HG02840 (cell line): ENCODE measurements at regions not wholly inside any gene's neighbourhood (a gene's known extent, or its start where the extent isn't known, plus 50 kb on each side); places are given as distances from the start of the nearest gene placed in this dataset.

ENCODE experiments used
- ATAC-seq: cut with Tn5 transposase; IDR thresholded peaks from one replicate; pipeline ENCODE4 v1.9.1; 2021; ENCODE audit warnings: mild to moderate bottlenecking, moderate library complexity, moderate number of reproducible peaks; ENCODE audit not compliant: unreplicated experiment, low FRiP score

DNA sequence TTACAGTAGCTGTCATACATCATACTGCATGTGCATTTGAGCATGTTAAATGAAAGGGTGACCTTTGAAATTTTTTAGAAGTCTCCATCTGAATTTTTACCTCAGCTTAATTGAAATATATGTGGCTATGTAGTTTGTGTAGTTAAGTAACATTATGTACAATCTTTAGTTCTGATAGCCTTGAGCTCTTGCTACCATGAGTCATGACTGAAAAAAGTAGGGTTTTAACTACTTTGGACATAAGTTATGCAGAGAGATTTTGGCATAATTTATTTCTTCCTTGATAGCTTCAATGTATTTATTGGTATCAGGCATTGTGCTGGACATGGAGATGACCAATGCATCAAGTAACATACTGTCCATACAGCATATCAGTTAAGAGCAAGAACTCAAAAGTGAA lies 376.5 kb upstream of the ZNF717 start:
- ATAC-seq = no peak

DNA sequence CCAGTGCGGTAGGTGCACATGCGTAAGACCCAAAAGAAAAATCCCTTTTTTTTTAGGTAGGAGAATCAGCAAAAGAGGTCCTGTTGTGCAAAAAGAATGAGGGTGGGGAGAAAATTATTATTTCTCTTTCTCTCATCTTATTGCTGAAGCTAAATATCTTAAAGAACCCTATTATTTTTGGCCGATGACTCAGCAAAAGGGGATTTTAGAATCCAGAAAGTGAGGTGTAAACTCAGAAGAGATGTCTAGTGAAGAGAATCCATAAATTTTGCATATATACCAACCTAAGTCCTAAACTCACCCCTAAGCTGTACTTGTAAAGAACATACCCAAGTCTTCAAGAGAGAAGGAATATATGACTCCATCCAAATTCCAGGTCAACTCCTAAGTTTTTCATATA lies 386.3 kb upstream of the ZNF717 start:
- no peak for ATAC-seq

DNA sequence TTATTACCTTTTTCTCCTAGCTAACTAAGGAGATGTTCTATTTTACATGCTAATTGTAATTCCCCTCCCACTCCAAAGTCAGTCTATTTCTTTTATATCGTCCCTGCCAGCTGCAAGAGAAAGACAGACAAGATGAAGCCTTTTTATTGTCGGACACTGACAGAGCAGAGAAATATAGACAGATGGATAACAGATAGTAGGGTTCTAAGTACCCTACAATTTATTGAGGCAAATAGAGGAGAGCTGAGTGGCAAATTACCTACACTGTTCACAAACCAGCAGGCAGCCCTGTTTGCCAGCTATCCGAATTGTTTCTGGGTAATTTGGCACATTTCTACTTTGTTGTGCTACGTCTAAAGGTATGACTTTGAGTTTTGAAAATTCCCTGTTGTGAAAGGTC lies 392.3 kb upstream of the ZNF717 start:
- ATAC-seq = no peak

DNA sequence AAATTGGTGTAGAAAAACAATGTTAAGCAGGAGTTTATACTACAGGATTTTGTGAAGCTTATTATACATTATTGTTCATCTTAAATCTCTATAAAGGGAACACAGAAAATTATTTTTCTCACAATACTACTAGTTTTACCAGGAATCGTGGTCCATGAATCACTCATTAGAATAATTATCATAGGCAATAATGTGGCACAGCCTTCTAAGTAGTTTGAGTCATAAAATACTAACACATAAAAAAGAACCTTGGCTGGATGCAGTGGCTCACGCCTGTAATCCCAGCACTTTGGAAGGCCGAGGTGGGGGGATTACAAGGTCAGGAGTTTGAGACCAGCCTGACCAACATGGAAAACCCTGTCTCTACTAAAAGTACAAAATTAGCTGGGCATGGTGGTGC lies 393.1 kb upstream of the ZNF717 start:
- ATAC-seq = no peak

DNA sequence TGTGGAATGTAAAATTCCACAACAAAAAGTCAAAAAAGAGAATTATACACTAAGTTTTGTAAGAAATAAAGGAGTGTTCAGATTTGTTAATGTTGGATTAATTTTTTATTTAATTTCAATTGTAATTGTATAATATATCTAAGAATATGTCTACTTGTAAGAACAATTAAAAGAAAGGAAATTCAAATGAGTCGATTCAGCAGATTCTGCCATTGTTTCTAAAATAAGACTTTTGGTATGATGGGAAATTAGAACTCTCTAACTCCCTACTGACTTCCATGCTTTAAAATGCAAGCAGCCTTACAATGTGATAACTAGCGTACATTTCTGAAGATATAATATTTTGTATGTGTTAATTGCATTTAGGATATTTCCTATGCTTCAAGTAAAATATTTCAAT lies 395.9 kb upstream of the ZNF717 start:
- no peak for ATAC-seq

DNA sequence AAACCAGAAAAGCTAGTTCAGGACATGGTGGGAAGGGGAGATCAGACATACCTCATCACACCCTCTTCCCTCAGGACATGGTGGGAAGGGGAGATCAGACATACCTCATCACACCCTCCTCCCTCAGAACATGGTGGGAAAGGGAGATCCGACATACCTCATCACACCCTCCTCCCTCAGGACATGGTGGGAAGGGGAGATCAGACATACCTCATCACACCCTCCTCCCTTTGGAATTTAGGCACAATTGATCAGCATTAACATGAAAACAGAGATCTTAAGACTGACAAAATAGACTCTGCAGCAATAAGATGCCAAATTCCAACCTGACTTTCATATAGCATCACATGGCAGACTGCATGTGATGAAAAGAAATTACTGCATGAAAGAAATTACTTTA lies 412.7 kb upstream of the ZNF717 start:
- no peak for ATAC-seq

DNA sequence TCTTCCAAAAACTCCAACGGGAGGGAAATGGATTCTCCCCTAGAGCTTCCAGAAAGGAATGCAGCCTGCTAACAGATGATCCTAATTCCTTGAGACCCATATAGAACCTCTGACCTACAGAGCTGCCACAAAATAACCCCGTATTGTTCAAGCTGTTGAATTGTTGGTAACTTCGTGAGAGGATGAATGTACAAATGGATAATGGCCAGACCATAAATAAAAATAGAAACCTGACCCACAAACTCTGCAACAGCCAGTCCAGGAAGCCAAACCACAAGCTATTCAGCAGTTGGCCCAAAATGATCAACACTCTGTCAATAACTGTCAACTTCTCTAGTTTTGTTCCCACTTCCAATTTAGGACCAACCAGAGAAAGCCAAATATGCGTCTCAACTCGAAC lies 414.0 kb upstream of the ZNF717 start:
- ATAC-seq = no peak

DNA sequence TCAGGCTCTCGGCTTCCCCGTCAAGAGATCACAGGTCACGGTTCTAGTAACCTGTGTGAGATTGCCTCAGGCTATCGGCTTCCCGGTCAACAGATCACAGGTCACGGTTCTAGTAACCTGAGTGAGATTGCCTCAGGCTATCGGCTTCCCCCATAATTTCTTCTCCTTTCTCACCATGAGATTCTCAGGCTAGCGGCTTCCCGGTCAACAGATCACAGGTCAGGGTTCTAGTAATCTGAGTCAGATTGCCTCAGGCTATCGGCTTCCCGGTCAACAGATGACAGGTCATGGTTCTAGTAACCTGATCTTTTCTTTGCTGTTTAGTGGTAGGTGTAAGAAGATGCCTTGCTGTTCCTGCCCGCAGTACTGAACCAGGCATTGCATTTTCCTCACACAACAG lies 418.2 kb upstream of the ZNF717 start:
- ATAC-seq = no peak

DNA sequence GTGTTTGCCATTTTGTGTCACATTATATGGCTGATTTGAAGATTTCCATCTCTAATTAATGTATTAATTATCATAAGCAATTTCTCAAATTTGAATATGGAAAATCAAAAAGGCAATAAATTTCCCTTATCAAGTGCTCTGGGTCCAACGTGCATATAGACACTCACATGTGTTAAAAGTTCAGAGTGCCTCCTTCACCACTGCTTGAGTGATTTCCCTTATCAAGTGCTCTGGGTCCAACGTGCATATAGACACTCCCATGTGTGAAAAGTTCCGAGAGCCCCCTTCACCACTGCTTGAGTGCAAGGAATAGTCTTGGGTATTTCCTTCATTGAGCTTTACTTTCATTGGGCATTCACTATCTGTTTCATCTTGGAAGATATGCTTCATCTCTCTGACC lies 421.0 kb upstream of the ZNF717 start:
- no peak for ATAC-seq

DNA sequence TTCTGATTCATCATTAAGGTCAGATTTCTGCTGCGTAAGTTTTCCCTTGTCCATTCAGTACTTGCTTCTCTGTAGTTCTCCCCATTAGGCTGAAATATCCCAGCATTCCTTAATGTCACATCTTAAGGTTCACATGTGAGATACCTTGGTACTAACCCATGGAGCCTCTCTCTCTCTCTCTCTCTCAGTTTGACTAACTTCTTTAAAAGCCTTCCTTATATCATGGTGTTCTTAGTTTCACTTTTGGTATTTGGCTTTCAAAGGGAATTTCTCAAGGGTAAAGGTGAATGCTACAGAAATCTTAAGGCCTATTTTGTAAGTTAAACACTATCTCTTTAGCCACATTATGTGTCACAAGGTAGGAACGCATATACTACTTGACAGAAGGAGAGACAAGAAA lies 427.3 kb upstream of the ZNF717 start:
- no peak for ATAC-seq

DNA sequence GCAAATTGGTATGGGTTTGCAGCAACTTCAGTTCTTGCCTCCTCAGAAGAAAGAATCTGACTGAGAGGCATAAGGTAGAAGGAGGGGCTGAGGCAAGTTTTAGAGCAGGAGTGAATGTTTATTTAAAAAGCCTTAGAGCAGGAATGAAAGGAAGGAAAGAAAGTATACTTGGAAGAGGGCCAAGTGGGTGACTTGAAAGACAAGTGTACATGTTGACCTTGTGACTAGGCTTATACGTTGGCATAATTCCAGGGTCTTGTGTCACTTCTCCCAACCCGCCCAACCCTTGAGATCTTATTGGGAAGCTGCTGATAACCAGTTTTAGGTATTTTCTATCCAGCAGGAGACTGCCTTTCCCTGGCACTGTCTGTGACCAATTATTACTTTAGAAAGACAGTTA lies 436.9 kb upstream of the ZNF717 start:
- no peak for ATAC-seq

DNA sequence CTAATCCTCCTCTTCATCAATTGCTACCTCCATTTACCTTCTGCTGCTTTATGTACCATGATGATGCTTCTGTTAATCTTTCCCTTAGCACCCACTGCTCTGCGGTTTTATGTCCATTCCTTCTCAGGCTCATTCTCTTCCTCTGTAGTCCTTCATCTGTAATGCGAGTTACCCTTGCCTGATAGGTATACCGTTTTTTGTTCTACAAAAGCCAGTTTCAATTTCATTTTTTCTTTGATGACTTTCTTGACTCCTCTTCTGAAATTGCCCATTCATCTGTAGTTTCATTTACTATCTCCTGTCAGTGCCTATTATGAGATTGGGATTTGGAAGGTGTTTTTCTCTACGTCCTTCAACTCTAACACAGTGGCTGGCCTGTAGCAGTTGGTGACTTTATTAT lies 445.9 kb upstream of the ZNF717 start:
- no peak for ATAC-seq

DNA sequence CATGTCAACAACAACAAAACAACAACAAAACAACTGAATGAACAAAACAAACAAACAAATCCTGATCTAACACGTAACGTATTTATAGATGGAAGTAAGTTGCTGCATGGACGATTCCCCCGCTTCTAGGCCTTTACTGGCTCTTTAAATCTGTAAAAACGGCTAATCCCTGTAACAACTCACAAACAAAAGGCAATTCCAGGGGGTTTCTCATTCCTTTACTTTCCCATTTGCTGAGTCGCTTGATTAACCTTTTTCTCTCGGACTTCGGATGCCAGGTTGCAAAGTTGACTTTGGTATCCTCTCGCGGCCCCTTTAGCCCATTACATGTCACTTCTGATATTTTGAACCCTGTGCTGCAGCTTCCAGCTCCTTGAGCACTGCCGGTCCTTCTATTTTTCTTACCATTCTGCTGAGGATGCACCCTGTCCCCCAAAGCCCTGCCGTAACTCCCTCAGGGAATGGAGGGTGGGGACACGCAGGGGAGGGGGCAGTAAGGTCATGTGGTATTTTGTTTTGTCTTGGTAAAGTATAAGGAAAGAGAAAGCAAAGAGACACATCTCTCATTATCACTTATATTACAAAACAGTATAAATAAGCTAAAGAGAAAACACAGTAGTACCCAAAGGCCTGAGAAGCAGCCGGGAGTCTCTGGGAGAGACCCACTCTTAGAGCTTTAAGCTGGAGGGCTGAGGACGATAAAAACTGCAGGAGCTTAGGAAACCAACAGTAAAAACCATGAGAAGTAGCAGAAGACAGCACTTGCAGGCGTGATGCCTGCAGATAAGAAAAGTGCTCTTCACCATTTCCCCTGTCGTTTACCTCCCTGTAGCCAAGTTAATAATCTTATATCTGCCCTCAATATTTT lies 457.8 kb upstream of the ZNF717 start:
- no peak for ATAC-seq

DNA sequence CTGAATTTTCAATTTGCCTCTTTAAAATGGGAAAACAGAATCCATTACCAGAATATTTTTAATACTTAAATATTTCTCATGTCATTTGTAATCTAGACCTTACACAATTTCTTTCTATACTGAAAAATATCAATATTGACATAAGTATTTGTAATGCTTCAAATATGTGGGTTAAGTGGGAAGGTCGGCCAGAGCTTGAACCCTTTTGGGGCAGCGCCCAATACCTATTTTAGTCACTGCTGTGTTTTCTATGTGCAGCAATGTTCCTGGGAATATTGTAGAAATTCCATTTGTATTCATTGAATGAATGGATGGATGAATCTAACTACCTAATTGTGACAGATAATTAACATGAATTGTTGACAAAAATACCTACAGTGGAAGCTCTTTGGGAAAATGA lies 459.7 kb upstream of the ZNF717 start:
- no peak for ATAC-seq

DNA sequence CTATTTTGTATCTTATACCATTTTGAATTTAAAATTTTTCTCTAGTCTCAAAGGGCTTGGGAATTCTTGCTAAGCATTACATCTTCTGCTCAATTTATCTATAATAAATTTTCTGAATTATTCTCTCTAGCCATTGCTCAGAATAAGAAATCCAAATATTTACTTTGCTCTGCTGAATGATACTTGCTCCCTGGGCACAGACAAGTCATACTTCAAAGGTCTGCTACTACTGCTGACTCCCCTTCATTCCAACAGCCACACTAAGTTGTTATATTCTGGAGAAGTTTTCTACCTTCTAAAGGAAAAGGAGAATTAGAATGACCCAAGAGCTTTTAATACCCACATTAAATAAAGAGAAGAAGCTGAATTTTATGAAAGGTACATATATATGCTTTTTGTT lies 460.3 kb upstream of the ZNF717 start:
- ATAC-seq = no peak

DNA sequence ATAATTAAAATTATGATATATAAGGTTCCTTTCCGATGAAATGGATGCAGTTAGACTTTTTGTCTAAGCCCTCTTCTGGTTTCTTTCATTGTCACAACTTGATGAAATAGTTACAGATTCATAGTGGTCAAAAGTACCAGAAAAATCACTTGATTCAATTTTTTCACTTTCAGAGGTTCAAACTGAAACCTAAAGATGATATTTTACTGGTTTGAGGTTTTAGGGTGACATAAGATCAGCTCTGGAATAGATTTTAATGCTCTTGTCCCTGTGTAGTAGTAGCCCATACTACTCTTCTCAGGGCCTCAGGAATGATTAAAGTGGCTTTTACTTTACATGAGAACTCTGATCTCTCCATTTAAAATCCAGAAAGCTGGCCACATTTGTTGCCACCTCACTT lies 479.1 kb upstream of the ZNF717 start:
- ATAC-seq = no peak

DNA sequence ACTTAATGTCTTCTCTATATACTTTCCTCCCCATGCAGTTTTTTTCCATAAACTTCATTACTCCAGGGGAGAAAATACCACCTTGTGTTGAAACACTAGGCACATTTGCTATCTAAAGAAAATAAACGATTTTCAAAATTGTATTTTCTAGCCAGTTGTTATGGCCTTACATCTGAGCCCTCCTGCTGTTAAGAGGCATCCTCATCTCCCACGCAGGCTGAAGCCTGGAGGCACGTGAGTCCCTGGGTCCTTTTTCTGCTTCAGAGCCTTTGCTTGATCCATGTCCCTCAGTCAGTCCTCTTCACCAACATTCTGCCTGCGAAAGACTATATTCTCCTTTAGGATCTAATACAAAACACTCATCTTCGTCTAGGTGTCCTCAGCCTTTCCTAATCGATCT lies 479.6 kb upstream of the ZNF717 start:
- no peak for ATAC-seq

DNA sequence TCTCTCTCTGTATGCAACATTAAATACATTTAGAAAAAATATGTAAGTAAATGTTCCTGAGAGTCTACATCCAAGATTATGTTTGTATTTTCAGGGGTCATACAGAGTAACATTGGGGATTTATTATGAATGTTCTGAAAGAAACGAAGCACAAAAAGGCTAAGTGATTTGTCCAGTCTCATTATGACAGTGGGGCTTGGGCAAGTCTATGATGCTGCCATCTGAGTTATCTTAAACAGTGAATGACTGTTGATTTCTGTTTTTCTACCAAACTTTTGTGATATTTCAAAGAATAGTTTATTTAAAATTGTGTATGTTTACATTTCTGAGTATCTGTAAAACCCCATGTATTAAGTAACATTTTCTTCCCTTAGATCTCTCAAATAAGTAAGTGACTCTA lies 481.2 kb upstream of the ZNF717 start:
- ATAC-seq = no peak

DNA sequence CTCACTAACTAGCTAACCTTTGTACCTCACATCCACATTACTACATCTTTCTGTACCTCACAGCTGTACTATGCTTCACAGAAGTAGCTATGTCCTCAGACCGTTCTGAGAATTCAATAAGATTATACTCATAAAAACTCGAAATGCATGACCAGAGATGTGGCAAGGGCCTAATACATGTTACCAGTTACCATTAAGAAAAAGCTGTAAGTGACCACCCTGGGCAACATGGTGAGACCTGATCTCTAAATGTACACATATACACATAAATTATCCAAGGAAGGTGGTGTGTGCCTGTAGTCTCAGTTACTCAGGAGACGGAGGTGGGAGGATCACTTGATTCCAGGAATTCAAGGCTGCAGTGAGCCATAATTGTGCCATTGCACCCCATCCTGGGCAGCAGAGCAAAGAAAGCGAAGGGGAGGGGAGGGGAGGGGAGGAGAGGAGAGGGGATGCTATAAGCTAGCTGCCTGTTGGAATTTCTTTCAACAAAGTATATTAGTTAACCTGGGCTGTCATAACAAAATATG lies 482.6 kb upstream of the ZNF717 start:
- no peak for ATAC-seq

DNA sequence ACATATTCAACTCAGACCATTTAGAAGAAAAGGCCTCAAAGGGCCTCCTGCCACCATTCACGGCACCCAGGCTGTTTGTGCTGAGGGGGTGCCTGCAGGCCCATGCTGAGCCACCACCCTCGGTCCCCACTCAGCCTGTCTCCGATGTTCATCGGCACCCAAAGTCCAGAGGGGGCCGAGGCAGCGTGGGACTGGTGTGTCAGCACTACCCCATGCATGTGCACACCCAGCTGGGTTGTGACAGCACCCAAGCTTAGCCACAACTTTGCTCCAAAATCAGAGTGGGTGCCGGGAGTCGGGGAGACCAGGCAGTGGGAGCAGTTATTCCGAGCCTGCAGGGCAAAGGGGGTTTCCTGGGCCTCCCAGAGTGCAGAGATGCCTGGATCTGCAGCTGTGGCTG lies 508.5 kb upstream of the ZNF717 start:
- ATAC-seq = no peak

DNA sequence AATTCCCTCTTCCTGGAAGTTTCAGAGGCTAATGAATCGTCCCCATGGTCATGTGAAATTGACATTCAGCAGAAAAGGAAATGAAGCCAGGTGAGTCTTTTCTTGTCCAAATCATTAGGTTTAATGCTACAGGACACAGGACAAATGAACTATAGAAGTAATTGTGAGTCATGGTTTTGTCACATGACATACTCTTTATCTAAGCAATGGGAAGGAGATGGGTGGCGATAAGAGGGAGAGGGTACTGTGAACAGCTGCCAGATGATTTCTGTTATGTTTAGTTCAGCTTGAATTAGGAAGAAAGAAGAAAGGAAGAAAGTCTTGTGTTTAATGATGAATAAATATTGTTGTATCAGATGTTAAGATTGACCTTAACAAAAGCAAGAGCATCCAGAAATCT lies 515.4 kb upstream of the ZNF717 start:
- ATAC-seq = no peak

DNA sequence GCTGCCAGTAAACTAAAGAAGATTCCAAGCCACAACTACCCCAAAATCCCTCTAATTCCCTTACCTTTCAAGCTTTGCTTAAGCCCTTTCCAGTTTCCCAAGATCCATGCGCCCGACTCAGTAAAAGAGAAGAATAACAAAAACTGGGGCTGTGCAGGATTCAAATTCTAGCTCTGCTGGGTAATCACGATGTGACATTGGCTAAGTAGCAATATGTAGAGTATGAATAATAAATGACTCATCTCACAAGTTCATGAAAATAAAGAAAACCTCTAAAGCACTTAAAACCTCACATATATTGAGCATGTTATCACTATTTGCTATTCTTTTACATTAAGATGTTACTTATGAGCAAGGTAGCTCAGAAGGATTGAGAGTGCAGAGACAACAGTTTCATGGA lies 522.2 kb upstream of the ZNF717 start:
- no peak for ATAC-seq

DNA sequence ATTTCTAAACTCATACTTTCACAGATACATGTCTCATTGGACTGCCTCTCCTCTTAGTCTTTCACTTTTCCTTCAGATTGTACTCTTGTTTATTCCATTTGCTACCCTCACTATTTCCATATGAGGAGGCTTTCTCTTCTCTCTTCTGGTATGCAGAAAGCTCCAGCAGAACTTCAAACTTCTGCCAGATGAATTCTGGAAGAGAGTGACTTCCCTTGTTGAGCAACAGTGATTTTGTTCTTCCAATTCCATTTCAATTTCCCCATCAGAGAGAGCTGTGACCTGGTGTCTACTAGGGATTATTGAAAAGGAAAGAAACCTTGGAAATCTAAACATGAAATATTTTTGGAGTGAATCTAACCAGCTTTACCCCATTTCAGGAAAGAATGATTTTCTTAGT lies 523.2 kb upstream of the ZNF717 start:
- no peak for ATAC-seq
